GM12891 (cell line): ENCODE measurements at regions not wholly inside any gene's neighbourhood (a gene's known extent, or its start where the extent isn't known, plus 50 kb on each side); places are given as distances from the start of the nearest gene placed in this dataset.

Experiments
- PAX5 ChIP-seq: IDR thresholded peaks from 2 replicates; pipeline ENCODE4 v1.6.1; 2011; ENCODE audit warnings: low read length, moderate library complexity, mild to moderate bottlenecking; ENCODE audit not compliant: insufficient read depth, severe bottlenecking
- POLR2A ChIP-seq: IDR thresholded peaks from 2 replicates; pipeline ENCODE4 v1.6.1; 2011; ENCODE audit warnings: low read depth, low read length, control low read depth
- POLR2AphosphoS5 ChIP-seq: IDR thresholded peaks from 2 replicates; pipeline ENCODE4 v1.6.1; 2011; ENCODE audit warnings: low read depth, low read length, control low read depth
- POU2F2 ChIP-seq: IDR thresholded peaks from 2 replicates; pipeline ENCODE4 v1.6.1; 2011; ENCODE audit warnings: low read depth, mild to moderate bottlenecking, control low read depth, low read length, moderate library complexity
- TAF1 ChIP-seq: IDR thresholded peaks from 2 replicates; pipeline ENCODE4 v1.6.1; 2011; ENCODE audit warnings: low read depth, low read length, control low read depth

DNA sequence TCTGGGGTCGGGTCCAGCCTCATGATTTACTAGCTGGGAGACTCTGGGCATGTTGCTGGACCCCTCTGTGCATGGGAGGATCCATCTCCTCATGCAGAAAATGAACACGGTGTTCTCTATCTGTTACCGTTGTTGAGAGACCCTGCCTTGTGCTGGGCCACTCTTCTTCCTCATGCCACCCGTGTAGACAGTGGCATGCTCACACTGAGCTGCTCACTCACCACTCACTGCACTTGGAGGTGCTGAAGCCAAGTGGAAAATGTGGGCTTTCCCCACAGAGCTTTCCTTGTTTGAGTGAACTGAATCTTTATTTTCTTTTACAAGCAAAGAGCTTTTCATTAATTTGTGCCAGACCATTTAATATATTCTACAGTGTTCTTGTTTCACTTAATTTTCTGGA lies 77.5 kb upstream of the GDF10 start:
- no peak for TF ChIP-seq POLR2AphosphoS5
- no peak for TF ChIP-seq POLR2A
- TF ChIP-seq TAF1: no peak
- no peak for TF ChIP-seq POU2F2
- no peak for TF ChIP-seq PAX5
